ENCODE measurements at regions not wholly inside any gene's neighbourhood (a gene's known extent, or its start where the extent isn't known, plus 50 kb on each side); places are given as distances from the start of the nearest gene placed in this dataset.

- Histone ChIP-seq H3K9me3 (ENCODE audit: control insufficient read depth, insufficient read depth, low read length) (peaks cover 2% of the 10 kb centered on the region), H3K36me3 (ENCODE audit: control insufficient read depth, insufficient read depth, low read length) (no peaks in the 10 kb centered on the region), H2AK5ac (ENCODE audit: low read depth, low read length) (no peak overlapping the region), H4K20me1 (ENCODE audit: insufficient read depth, low read length) (no peaks in the 10 kb centered on the region), H3K9me1 (ENCODE audit: insufficient read depth, low read length) (no peaks in the 10 kb centered on the region), H3K79me1 (ENCODE audit: low read depth in 1 of 2, low read length in 2 of 2) (no peaks in the 10 kb centered on the region), H2BK20ac (ENCODE audit: low read depth, low read length) (no peak overlapping the region), H2BK120ac (ENCODE audit: low read depth, low read length) (no peak overlapping the region), H3K14ac (replicated peaks; ENCODE audit: low read depth, low read length) (no peak overlapping the region), H4K5ac (ENCODE audit: low read depth, low read length) (no peak overlapping the region), H3K23ac (ENCODE audit: low read depth, low read length) (no peak overlapping the region), H3K4me2 (ENCODE audit: low read depth, low read length) (no peak overlapping the region), H2AK9ac (replicated peaks; ENCODE audit: low read depth, low read length, poor library complexity) (no peak overlapping the region), H3K4me1 (ENCODE audit: control insufficient read depth, insufficient read depth, low read length) (peaks cover 3% of the 10 kb centered on the region), H3K4me3 (ENCODE audit: insufficient read depth, low read depth, low read length) (no peak overlapping the region), H4K8ac (ENCODE audit: low read depth in 2 of 2, low read length in 2 of 2) (no peak overlapping the region), H2BK5ac (ENCODE audit: low read depth, low read length, poor library complexity, severe bottlenecking) (no peak overlapping the region), H3K9ac (ENCODE audit: low read depth, low read length) (no peak overlapping the region), H2AFZ (replicated peaks; ENCODE audit: low read length, poor library complexity) (no peak overlapping the region), H2BK15ac (ENCODE audit: low read depth, low read length) (no peak overlapping the region), H3K27ac (ENCODE audit: insufficient read depth, low read length) (no peak overlapping the region), H4K91ac (ENCODE audit: insufficient read depth, low read depth, low read length) (no peak overlapping the region), H3K4ac (ENCODE audit: low read depth, low read length) (no peak overlapping the region), H3K18ac (ENCODE audit: low read depth, low read length) (no peak overlapping the region), H3K27me3 (ENCODE audit: control insufficient read depth, insufficient read depth, low read length) (peaks cover 3% of the 10 kb centered on the region; the same call in 1 of the 2 replicates), H3K56ac (ENCODE audit: extremely low read depth, insufficient read depth, low read length) (no peak overlapping the region)
- in situ Hi-C loops (cut with MboI; ENCODE audit: low sequenced_read_pairs), result no loop called here
- ChIA-PET POLR2A (ENCODE audit: unreplicated experiment) (no interaction called here), CTCF (no interaction called here)
- DNase-seq (no peak), ATAC-seq (ENCODE audit: low read depth) (no peak)
- TF ChIP-seq, protein P1, sequence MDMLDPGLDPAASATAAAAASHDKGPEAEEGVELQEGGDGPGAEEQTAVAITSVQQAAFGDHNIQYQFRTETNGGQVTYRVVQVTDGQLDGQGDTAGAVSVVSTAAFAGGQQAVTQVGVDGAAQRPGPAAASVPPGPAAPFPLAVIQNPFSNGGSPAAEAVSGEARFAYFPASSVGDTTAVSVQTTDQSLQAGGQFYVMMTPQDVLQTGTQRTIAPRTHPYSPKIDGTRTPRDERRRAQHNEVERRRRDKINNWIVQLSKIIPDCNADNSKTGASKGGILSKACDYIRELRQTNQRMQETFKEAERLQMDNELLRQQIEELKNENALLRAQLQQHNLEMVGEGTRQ (IDR thresholded peaks at IDR 0.05; ENCODE audit: low read depth, low read length), result no peak
- no peak for TF ChIP-seq RAD21 (IDR thresholded peaks at IDR 0.05; ENCODE audit: low read length)
- no peak for TF ChIP-seq SMC3 (IDR thresholded peaks at IDR 0.05; ENCODE audit: low read depth, low read length)
- TF ChIP-seq CEBPB (IDR thresholded peaks at IDR 0.05; ENCODE audit: low read depth, low read length), result no peak
- TF ChIP-seq NFE2L2 (IDR thresholded peaks at IDR 0.05; ENCODE audit: low read depth, low read length), result no peak
- TF ChIP-seq CTCF (conservative IDR thresholded peaks at IDR 0.05; ENCODE audit: low read depth, low read length), result no peak
- TF ChIP-seq MAZ (IDR thresholded peaks at IDR 0.05; ENCODE audit: borderline replicate concordance, low read depth, low read length), result no peak
- TF ChIP-seq, protein P2, sequence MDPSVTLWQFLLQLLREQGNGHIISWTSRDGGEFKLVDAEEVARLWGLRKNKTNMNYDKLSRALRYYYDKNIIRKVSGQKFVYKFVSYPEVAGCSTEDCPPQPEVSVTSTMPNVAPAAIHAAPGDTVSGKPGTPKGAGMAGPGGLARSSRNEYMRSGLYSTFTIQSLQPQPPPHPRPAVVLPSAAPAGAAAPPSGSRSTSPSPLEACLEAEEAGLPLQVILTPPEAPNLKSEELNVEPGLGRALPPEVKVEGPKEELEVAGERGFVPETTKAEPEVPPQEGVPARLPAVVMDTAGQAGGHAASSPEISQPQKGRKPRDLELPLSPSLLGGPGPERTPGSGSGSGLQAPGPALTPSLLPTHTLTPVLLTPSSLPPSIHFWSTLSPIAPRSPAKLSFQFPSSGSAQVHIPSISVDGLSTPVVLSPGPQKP (IDR thresholded peaks at IDR 0.05; ENCODE audit: borderline replicate concordance, low read depth, low read length), result no peak
- TF ChIP-seq MAFK (IDR thresholded peaks at IDR 0.05; ENCODE audit: low read depth, low read length), result no peak
- TF ChIP-seq CHD1 (IDR thresholded peaks at IDR 0.05; ENCODE audit: low read depth, low read length), result no peak
- no peak for TF ChIP-seq FOS (IDR thresholded peaks at IDR 0.05; ENCODE audit: low read depth, low read length)
- TF ChIP-seq RCOR1 (IDR thresholded peaks at IDR 0.05; ENCODE audit: insufficient replicate concordance, low read length), result no peak
- TF ChIP-seq MXI1 (IDR thresholded peaks at IDR 0.05; ENCODE audit: borderline replicate concordance, low read depth, low read length), result no peak
- no peak for TF ChIP-seq RFX5 (IDR thresholded peaks at IDR 0.05; ENCODE audit: low read depth, low read length)
- TF ChIP-seq POLR2A (IDR thresholded peaks at IDR 0.05; ENCODE audit: low read depth, low read length), result no peak
- TF ChIP-seq BHLHE40 (IDR thresholded peaks at IDR 0.05; ENCODE audit: low read depth, low read length), result no peak
- intact Hi-C loops (cut with micrococcal nuclease), result no loop called here
- BruUV-seq (replicated peaks), result no TSS peak
- dilution Hi-C loops (cut with HindIII; ENCODE audit: low sequenced_read_pairs, unreplicated experiment), result no loop called here
- WGBS, 2 experiments (ENCODE audit: extremely low coverage in 2 of 2, insufficient read length in 1 of 2), result 100% methylated on average over 1 of the region's 2 CpGs; no CpG with 5 or more reads in 1 of the 2 experiments
Measured at GRCh38 chr18:25423267-25423666, 71.3 kb upstream of the ZNF521 start.

All from IMR-90 (cell line).